ACHN (cell line): ENCODE measurements at regions not wholly inside any gene's neighbourhood (a gene's known extent, or its start where the extent isn't known, plus 50 kb on each side); places are given as distances from the start of the nearest gene placed in this dataset.

Source experiments
- DNase-seq: peaks from one replicate; pipeline ENCODE4 v3.0.0-alpha.2; 2015
- in situ Hi-C: cut with HindIII; loops from 2 replicates; pipeline ENCODE4 v1.10.0; 2017; ENCODE audit warnings: low sequenced_read_pairs, low pct_ligation_motif_present, low pct_unique_long_range_greater_than_20kb

GRCh38 chr3:187960820-187961219 is 193.1 kb upstream of the LPP start:
- in situ Hi-C loops = no loop called here
- DNase-seq = no peak

DNA sequence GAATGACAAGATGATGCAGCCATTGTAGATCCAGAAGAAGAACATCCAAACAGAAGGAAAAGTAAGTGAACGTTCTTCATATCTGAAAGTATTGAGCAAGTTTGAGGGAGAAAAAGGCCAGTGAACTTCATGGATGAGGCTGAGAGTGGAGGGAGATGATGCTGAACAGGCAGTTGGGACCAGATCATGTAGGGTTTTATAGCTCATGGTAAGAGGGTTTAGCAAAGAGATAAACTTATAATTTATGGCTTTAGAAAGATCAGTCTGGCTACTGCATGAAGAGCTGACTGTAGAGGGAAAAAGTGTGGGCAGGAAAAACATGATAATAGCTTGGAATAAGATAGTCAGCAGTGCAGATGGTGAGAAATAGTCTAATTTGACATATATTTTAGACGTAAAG is 192.6 kb upstream of the LPP start:
- DNase-seq = no peak
- in situ Hi-C loops = no loop called here

- no peak for DNase-seq
- in situ Hi-C loops = no loop called here
These were observed 190.8 kb upstream of the LPP start for GRCh38 chr3:187963003-187963676.

DNA sequence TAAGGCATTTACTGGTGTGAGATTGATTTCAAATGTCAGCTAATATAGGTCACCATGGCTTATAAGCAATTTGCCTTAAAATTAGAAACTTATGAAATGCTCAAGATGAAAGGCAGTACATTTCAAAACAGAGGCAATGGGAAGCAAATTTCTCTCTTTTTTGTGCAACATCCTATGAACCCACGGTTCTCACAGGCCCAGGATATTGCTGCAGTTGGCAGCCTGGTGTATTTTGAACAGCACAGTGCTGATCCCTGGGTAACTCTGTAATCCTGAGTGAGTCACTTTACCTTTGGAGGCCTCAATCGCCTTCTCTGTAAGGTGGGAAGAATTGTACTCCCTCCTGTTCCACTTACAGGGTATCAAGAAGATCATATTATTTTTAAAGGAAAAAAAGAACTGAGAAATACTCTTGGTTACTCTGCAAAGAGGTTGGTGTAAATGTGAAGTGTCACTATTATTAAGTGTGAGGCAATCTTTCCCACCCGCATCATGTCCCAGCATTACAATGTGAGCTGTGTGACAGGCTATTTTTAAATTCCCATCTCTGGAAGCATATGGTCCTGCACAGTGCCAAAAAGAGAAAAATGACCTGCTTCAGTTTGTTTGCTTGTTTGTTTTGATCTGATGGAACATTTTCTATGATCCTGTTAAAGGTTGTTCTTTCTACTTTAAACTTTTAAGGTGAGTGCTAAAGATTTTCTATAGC is 190.1 kb upstream of the LPP start:
- no peak for DNase-seq
- in situ Hi-C loops = no loop called here

- in situ Hi-C loops = no loop called here
- no peak for DNase-seq
These were observed 189.2 kb upstream of the LPP start for GRCh38 chr3:187964760-187965159.

DNA sequence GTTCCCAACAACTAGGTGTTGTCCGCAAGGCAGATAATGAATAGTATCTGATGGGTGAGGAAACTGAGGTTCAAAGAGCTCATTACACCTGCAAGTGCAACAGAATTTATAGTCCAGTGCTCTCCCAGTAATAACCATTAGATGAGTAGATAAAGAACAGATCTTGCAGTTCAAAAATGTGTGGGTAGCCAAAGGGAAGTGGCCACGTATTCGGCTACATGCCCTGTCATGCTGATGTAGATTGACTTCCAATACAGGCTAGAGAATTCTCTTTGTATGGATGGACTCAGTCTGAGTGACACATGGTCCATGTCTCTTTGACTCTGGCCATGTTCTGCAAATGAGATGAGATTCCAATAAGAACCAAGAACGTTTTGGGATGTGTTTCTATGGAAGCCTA is 187.9 kb upstream of the LPP start:
- in situ Hi-C loops = no loop called here
- DNase-seq = no peak

DNA sequence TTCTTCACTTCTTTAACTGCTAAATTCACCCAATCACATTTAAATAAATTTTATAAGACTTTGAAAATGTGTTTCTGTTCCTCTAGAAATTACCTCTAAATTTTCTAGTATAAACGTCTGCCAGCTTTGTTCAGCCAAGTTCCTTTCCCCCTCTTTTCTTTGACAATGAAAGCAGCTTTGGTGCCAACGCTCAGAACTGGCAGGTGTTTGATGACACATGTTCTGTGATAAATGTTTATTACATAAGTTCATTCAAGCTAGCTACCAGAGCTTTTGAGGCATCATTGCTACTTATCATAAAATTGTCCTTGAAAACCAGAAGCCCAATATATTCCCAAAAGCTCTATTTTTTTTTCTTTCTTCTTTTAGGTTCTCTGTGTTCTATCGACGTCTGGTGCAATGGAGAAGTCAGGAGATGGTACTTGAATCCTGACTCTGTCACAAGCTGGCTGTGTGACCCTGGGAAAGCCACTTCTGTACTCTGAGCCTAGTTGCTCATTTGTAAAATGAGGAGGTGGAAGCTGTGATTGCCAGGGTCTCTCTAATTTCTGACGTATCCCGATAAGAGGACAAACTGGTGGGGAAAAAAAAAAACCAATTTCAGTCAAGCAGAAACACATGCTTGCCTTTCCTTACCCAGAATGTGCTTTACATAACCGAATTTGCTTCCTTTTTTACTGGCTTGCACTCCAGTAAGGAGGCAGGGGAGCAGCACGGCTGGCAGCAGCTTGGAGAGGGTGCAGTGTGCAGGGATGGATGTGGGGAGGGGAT is 187.1 kb upstream of the LPP start:
- DNase-seq = no peak
- in situ Hi-C loops = no loop called here

DNA sequence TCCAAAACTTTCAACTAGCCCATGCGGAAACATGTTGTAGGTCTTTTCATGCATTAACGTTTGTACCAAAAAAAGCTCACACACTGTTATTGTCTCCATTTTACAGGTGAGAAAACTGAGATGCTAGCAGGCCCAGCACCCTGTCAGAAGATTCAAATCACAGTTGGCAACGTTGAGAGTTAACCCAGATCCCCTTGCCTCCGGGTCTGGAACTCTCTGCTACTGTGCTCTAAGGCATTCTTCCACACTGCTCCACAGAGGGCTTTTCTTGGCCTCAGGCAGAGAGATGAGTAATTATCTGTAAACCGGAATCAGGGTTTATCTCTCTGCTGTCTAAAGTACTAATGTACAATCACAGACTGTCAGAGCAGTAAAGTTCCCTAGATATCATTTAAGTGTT is 186.0 kb upstream of the LPP start:
- in situ Hi-C loops = no loop called here

GRCh38 chr3:187968883-187969580 is 184.9 kb upstream of the LPP start:
- DNase-seq = no peak
- in situ Hi-C loops = no loop called here

More for the DNA sequence above, 186.0 kb upstream of the LPP start:
- DNase-seq = no peak

DNA sequence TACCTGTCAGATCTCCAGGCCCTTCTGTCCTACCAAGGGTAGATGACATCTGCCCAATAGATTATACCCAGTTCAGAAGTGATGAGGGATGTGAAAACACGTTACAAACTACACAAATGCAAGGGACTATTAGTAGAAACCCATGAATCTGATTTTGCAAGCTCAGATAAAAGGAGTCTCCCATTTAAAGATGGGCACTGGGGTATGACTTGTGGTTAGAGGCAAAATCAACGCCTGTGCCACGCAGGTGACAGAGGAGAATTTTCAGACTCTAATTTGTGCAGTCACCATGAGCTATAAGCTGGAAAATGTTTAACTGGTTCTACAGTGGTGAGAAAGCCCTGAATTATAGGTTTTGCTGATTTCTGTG is 184.4 kb upstream of the LPP start:
- in situ Hi-C loops = no loop called here
- no peak for DNase-seq

GRCh38 chr3:187970106-187970505 is 183.9 kb upstream of the LPP start:
- no peak for DNase-seq
- in situ Hi-C loops = no loop called here

GRCh38 chr3:187971629-187972028 is 182.3 kb upstream of the LPP start:
- no peak for DNase-seq
- in situ Hi-C loops = no loop called here

GRCh38 chr3:187972454-187972853 is 181.5 kb upstream of the LPP start:
- in situ Hi-C loops = no loop called here
- DNase-seq = no peak

DNA sequence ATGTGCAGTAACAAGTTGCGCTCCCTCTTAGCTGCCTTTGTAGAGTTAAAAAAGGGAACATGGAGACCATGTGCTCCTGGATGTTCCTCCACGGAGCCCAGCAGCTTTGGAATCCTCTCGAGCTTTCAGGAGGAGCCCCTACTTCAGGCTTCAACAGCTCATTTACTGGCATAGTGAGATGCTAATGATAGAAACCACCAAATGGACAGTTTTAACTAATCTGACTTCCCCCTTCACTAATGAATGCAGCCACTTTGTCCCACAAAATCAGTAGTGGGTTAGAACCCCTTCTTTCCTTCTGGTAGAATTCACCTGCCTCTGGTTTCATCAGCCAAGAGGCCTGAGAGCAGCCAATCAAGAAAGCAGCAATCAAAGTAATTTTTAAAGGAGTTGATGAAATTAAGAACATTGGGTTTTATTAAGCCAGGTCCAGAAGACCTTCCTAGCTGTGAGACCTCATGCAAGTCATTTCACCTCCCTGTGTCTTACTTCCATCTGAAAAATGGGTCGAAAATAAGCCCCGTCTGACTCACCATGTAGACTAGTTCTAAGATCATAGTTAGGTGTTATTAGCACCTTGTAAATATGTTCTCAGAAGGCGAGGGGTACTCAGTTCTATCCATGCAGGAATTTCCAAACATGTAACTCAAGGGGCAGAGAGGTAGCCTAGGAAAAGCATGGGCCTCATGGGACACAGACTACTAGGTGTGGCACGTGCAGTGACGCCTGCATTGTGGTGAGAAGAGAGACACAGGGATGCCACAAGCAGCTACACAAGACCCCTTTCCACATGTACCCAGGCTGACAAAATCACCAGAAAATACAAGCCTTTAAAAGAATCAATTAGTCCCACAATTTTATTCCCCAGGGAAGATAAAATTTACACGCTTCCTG is 179.7 kb upstream of the LPP start:
- no peak for DNase-seq
- in situ Hi-C loops = no loop called here

GRCh38 chr3:187974871-187975271 is 179.1 kb upstream of the LPP start:
- in situ Hi-C loops = no loop called here

GRCh38 chr3:187975561-187976364 is 178.2 kb upstream of the LPP start:
- in situ Hi-C loops = no loop called here

More at GRCh38 chr3:187974871-187975271, 179.1 kb upstream of the LPP start:
- no peak for DNase-seq

DNA sequence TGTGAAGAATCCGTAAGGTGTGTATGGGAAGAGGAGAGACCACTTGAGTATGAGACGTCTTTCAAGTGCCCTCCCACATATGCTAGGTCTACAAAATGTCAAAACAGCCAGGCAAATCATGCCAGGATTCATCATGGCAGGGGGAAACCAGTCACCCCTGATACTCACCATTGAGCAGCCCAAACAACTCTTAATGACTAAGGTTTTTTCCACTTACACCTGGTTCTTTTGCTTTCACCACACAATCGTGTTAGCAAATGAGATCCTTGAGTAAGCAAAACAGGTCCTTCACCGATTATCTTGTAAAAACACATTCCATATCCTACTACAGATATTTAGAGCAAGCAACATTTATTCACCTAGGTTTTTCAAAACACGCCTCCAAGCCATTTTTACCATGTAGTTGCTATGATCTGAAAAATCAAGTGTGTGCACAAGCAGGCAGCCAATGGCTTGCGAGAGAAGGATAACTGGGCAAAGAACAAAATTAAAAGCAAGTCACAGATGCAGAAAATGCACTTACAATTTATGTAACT is 177.5 kb upstream of the LPP start:
- in situ Hi-C loops = no loop called here
- no peak for DNase-seq

More at GRCh38 chr3:187975561-187976364, 178.2 kb upstream of the LPP start:
- DNase-seq = no peak
